Right ventricle myocardium inferior (tissue), 1 donor: ENCODE measurements at regions not wholly inside any gene's neighbourhood (a gene's known extent, or its start where the extent isn't known, plus 50 kb on each side); places are given as distances from the start of the nearest gene placed in this dataset.
"Not testable (repeated sequence)": the region's sequence is repeated elsewhere in the genome, so short reads cannot be mapped to it uniquely, and the experiment has no call there.

Experiments
- ATAC-seq: fragments of 200-7000 bp; cut with Tn5 transposase; one replicate; pipeline ENCODE4 v1.9.1; 2020; ENCODE audit warnings: mild to moderate bottlenecking, moderate library complexity
- DNase-seq: peaks from one replicate; pipeline ENCODE4 v3.0.0; 2021; ENCODE audit errors: missing footprints
- intact Hi-C: fragments of 100-400 bp; cut with DNase I; formaldehyde crosslinking; loops from one replicate; pipeline ENCODE4 v1.11.0; 2022
- donor health status: DM: no; HTN: yes; CAD: no; lungs with severe emphysema.

- DNase-seq, ATAC-seq, intact Hi-C loops: not testable (repeated sequence)
Observed at GRCh38 chr7:115599184-115599583, 431.4 kb downstream of the TFEC start.

- intact Hi-C loops, DNase-seq, ATAC-seq: not testable (repeated sequence)
Observed at GRCh38 chr7:115597220-115597619, 433.3 kb downstream of the TFEC start.

- no peak for ATAC-seq
- intact Hi-C loops = no loop called here
- no peak for DNase-seq
Observed at GRCh38 chr7:115593111-115593510, 437.5 kb downstream of the TFEC start.

GRCh38 chr7:115585015-115585718 lies 445.4 kb downstream of the TFEC start:
- no peak for DNase-seq
- intact Hi-C loops = no loop called here
- ATAC-seq = no peak

- intact Hi-C loops = no loop called here
- DNase-seq (no peak), ATAC-seq (no peak)
Observed at GRCh38 chr7:115582956-115583355, 447.6 kb downstream of the TFEC start.

GRCh38 chr7:115578576-115578975 lies 452.0 kb downstream of the TFEC start:
- DNase-seq (no peak), ATAC-seq (no peak)
- intact Hi-C loops = no loop called here

GRCh38 chr7:115574681-115575291 lies 455.8 kb downstream of the TFEC start:
- intact Hi-C loops = no loop called here
- ATAC-seq (no peak), DNase-seq (no peak)

- DNase-seq = no peak
- no peak for ATAC-seq
- intact Hi-C loops = no loop called here
Observed at GRCh38 chr7:115572111-115572510, 458.5 kb downstream of the TFEC start.

- ATAC-seq (no peak), DNase-seq (no peak)
- intact Hi-C loops = no loop called here
Observed at GRCh38 chr7:115561335-115562110, 469.0 kb downstream of the TFEC start.

GRCh38 chr7:115559877-115560276 lies 470.7 kb downstream of the TFEC start:
- ATAC-seq (no peak), DNase-seq (no peak)
- intact Hi-C loops = no loop called here

- no peak for DNase-seq
- ATAC-seq = no peak
- intact Hi-C loops = no loop called here
Observed at GRCh38 chr7:115558161-115558560, 472.4 kb downstream of the TFEC start.

- ATAC-seq, intact Hi-C loops, DNase-seq: not testable (repeated sequence)
Observed at GRCh38 chr7:115557296-115557695, 473.3 kb downstream of the TFEC start.

GRCh38 chr7:115552766-115553165 lies 477.8 kb downstream of the TFEC start:
- no peak for DNase-seq
- intact Hi-C loops = no loop called here
- ATAC-seq = no peak

GRCh38 chr7:115549910-115550309 lies 480.7 kb downstream of the TFEC start:
- DNase-seq = no peak
- no peak for ATAC-seq
- intact Hi-C loops = no loop called here

- intact Hi-C loops = no loop called here
- no peak for DNase-seq
- no peak for ATAC-seq
Observed at GRCh38 chr7:115548756-115549155, 481.8 kb downstream of the TFEC start.

GRCh38 chr7:115546790-115547189 lies 483.8 kb downstream of the TFEC start:
- DNase-seq = no peak
- intact Hi-C loops = no loop called here
- no peak for ATAC-seq

GRCh38 chr7:115533785-115534184 lies 496.8 kb downstream of the TFEC start:
- DNase-seq (no peak), ATAC-seq (no peak)
- intact Hi-C loops = no loop called here

GRCh38 chr7:115526278-115526677 lies 504.3 kb downstream of the TFEC start:
- ATAC-seq (no peak), DNase-seq (no peak)
- intact Hi-C loops = no loop called here

- intact Hi-C loops = no loop called here
- DNase-seq (no peak), ATAC-seq (no peak)
Observed at GRCh38 chr7:115522174-115522573, 508.4 kb downstream of the TFEC start.

- ATAC-seq (no peak), DNase-seq (no peak)
- intact Hi-C loops = no loop called here
Observed at GRCh38 chr7:115516341-115516740, 514.2 kb downstream of the TFEC start.
